ENCODE measurements at regions not wholly inside any gene's neighbourhood (a gene's known extent, or its start where the extent isn't known, plus 50 kb on each side); places are given as distances from the start of the nearest gene placed in this dataset.

- no peak for DNase-seq
Measured at GRCh38 chr4:188841523-188841922, 702.3 kb downstream of the TRIML1 start.

- no peak for DNase-seq
Measured at GRCh38 chr4:188854436-188854835, 715.2 kb downstream of the TRIML1 start.

GRCh38 chr4:188858696-188859095 lies 719.5 kb downstream of the TRIML1 start:
- no peak for DNase-seq

GRCh38 chr4:188864741-188865140 lies 725.5 kb downstream of the TRIML1 start:
- DNase-seq = no peak

- no peak for DNase-seq
Measured at GRCh38 chr4:188867796-188868195, 728.6 kb downstream of the TRIML1 start.

GRCh38 chr4:188869581-188869980 lies 730.3 kb downstream of the TRIML1 start:
- no peak for DNase-seq

- no peak for DNase-seq
Measured at GRCh38 chr4:188872809-188873208, 733.6 kb downstream of the TRIML1 start.

GRCh38 chr4:188876881-188877280 lies 737.6 kb downstream of the TRIML1 start:
- DNase-seq = no peak

- DNase-seq = no peak
Measured at GRCh38 chr4:188879598-188879997, 740.4 kb downstream of the TRIML1 start.

GRCh38 chr4:188887905-188888304 lies 748.7 kb downstream of the TRIML1 start:
- DNase-seq = no peak

- no peak for DNase-seq
Measured at GRCh38 chr4:188892837-188893236, 753.6 kb downstream of the TRIML1 start.

- no peak for DNase-seq
Measured at GRCh38 chr4:188903986-188904385, 764.7 kb downstream of the TRIML1 start.

GRCh38 chr4:188904617-188905016 lies 765.4 kb downstream of the TRIML1 start:
- DNase-seq = no peak

GRCh38 chr4:188905248-188905647 lies 766.0 kb downstream of the TRIML1 start:
- no peak for DNase-seq

- DNase-seq = no peak
Measured at GRCh38 chr4:188911199-188911598, 772.0 kb downstream of the TRIML1 start.

- DNase-seq = no peak
Measured at GRCh38 chr4:188911707-188912106, 772.5 kb downstream of the TRIML1 start.

- no peak for DNase-seq
Measured at GRCh38 chr4:188915175-188915574, 775.9 kb downstream of the TRIML1 start.

- no peak for DNase-seq
Measured at GRCh38 chr4:188918787-188919186, 779.5 kb downstream of the TRIML1 start.

GRCh38 chr4:188930822-188931221 lies 791.6 kb downstream of the TRIML1 start:
- no peak for DNase-seq

GRCh38 chr4:188934320-188934962 lies 795.2 kb downstream of the TRIML1 start:
- DNase-seq = no peak

GRCh38 chr4:188941524-188942119 lies 802.4 kb downstream of the TRIML1 start:
- DNase-seq = no peak

GRCh38 chr4:188942606-188943005 lies 803.4 kb downstream of the TRIML1 start:
- no peak for DNase-seq

GRCh38 chr4:188949596-188949995 lies 810.4 kb downstream of the TRIML1 start:
- DNase-seq = no peak

GRCh38 chr4:188955066-188955465 lies 815.8 kb downstream of the TRIML1 start:
- no peak for DNase-seq

All from right lung (tissue), 2 donors.